ENCODE measurements at regions not wholly inside any gene's neighbourhood (a gene's known extent, or its start where the extent isn't known, plus 50 kb on each side); places are given as distances from the start of the nearest gene placed in this dataset.

- DNase-seq (ENCODE audit: extremely low spot score, unreplicated experiment): no peak
- Mint-ChIP-seq H3K9me3 (ENCODE audit: unreplicated experiment) (peaks cover 3% of the 10 kb centered on the region), H3K27ac (ENCODE audit: unreplicated experiment) (no peak overlapping the region), H3K4me3 (ENCODE audit: unreplicated experiment) (no peak overlapping the region), H3K36me3 (ENCODE audit: unreplicated experiment) (no peaks in the 10 kb centered on the region), H3K27me3 (ENCODE audit: unreplicated experiment) (peaks cover 17% of the 10 kb centered on the region), H3K4me1 (ENCODE audit: unreplicated experiment) (peaks cover 7% of the 10 kb centered on the region)
- no peak for TF ChIP-seq CTCF (IDR thresholded peaks at IDR 0.05)
Observed at GRCh38 chr17:34203018-34203638, 52.0 kb upstream of the CCL2 start.

GRCh38 chr17:34204402-34204801 is 50.7 kb upstream of the CCL2 start:
- Mint-ChIP-seq H3K4me1 (ENCODE audit: unreplicated experiment) (peaks cover 7% of the 10 kb centered on the region), H3K4me3 (ENCODE audit: unreplicated experiment) (no peak overlapping the region), H3K9me3 (ENCODE audit: unreplicated experiment) (peaks cover 3% of the 10 kb centered on the region), H3K27ac (ENCODE audit: unreplicated experiment) (no peak overlapping the region), H3K27me3 (ENCODE audit: unreplicated experiment) (peaks cover 5% of the 10 kb centered on the region), H3K36me3 (ENCODE audit: unreplicated experiment) (no peaks in the 10 kb centered on the region)
- DNase-seq (ENCODE audit: extremely low spot score, unreplicated experiment): no peak
- TF ChIP-seq CTCF (IDR thresholded peaks at IDR 0.05): no peak

Measured in osteocyte (in vitro differentiated cells).